ENCODE measurements at regions not wholly inside any gene's neighbourhood (a gene's known extent, or its start where the extent isn't known, plus 50 kb on each side); places are given as distances from the start of the nearest gene placed in this dataset.

- no peak for TF ChIP-seq CTCF (conservative IDR thresholded peaks at IDR 0.05; ENCODE audit: low read depth, low read length)
Observed at GRCh38 chr7:85356916-85357315, 170.1 kb upstream of the SEMA3D start.

GRCh38 chr7:85343484-85343883 is 156.6 kb upstream of the SEMA3D start:
- no peaks in the 10 kb centered on the region for H3K79me2 ChIP-seq (ENCODE audit: insufficient read depth, low read depth)
- H4K20me1 ChIP-seq (ENCODE audit: insufficient read depth), result no peaks in the 10 kb centered on the region
- no peak overlapping the region for H3K4me2 ChIP-seq
- no peak overlapping the region for H3K27ac ChIP-seq
- no peak overlapping the region for H3K9ac ChIP-seq
- no peaks in the 10 kb centered on the region for H3K27me3 ChIP-seq (ENCODE audit: insufficient read depth, low read depth)
- H3K4me1 ChIP-seq (ENCODE audit: low read depth, poor library complexity, severe bottlenecking), result no peaks in the 10 kb centered on the region
- TF ChIP-seq CTCF (conservative IDR thresholded peaks at IDR 0.05; ENCODE audit: low read depth, low read length), result no peak
- H2AFZ ChIP-seq (ENCODE audit: low read depth), result no peak overlapping the region
- no peak overlapping the region for H3K4me3 ChIP-seq (IDR thresholded peaks at IDR 0.05; ENCODE audit: insufficient read depth, low read depth, low read length)
- H3K36me3 ChIP-seq (ENCODE audit: insufficient read depth), result no peaks in the 10 kb centered on the region

More at GRCh38 chr7:85356916-85357315, 170.1 kb upstream of the SEMA3D start:
- H3K36me3 ChIP-seq (ENCODE audit: insufficient read depth), result no peaks in the 10 kb centered on the region
- H3K27me3 ChIP-seq (ENCODE audit: insufficient read depth, low read depth), result no peaks in the 10 kb centered on the region
- H4K20me1 ChIP-seq (ENCODE audit: insufficient read depth), result no peaks in the 10 kb centered on the region
- no peak overlapping the region for H3K9ac ChIP-seq
- H3K79me2 ChIP-seq (ENCODE audit: insufficient read depth, low read depth), result no peaks in the 10 kb centered on the region
- H2AFZ ChIP-seq (ENCODE audit: low read depth), result no peak overlapping the region
- no peaks in the 10 kb centered on the region for H3K4me1 ChIP-seq (ENCODE audit: low read depth, poor library complexity, severe bottlenecking)
- no peak overlapping the region for H3K4me2 ChIP-seq
- no peak overlapping the region for H3K27ac ChIP-seq
- H3K4me3 ChIP-seq (IDR thresholded peaks at IDR 0.05; ENCODE audit: insufficient read depth, low read depth, low read length), result no peak overlapping the region

- Histone ChIP-seq H3K9ac (no peak overlapping the region), H3K4me1 (ENCODE audit: low read depth, poor library complexity, severe bottlenecking) (no peaks in the 10 kb centered on the region), H3K4me2 (no peak overlapping the region), H3K27me3 (ENCODE audit: insufficient read depth, low read depth) (no peaks in the 10 kb centered on the region), H3K27ac (no peak overlapping the region), H3K4me3 (IDR thresholded peaks at IDR 0.05; ENCODE audit: insufficient read depth, low read depth, low read length) (no peak overlapping the region), H3K79me2 (ENCODE audit: insufficient read depth, low read depth) (no peaks in the 10 kb centered on the region), H2AFZ (ENCODE audit: low read depth) (no peak overlapping the region), H3K36me3 (ENCODE audit: insufficient read depth) (no peaks in the 10 kb centered on the region), H4K20me1 (ENCODE audit: insufficient read depth) (no peaks in the 10 kb centered on the region)
- TF ChIP-seq CTCF (conservative IDR thresholded peaks at IDR 0.05; ENCODE audit: low read depth, low read length), result no peak
Observed at GRCh38 chr7:85342781-85343180, 155.9 kb upstream of the SEMA3D start.

GRCh38 chr7:85341973-85342372 is 155.1 kb upstream of the SEMA3D start:
- H3K9ac ChIP-seq, result no peak overlapping the region
- no peak overlapping the region for H3K27ac ChIP-seq
- H3K27me3 ChIP-seq (ENCODE audit: insufficient read depth, low read depth), result no peaks in the 10 kb centered on the region
- TF ChIP-seq CTCF (conservative IDR thresholded peaks at IDR 0.05; ENCODE audit: low read depth, low read length), result no peak
- no peaks in the 10 kb centered on the region for H4K20me1 ChIP-seq (ENCODE audit: insufficient read depth)
- H3K4me1 ChIP-seq (ENCODE audit: low read depth, poor library complexity, severe bottlenecking), result no peaks in the 10 kb centered on the region
- H3K79me2 ChIP-seq (ENCODE audit: insufficient read depth, low read depth), result no peaks in the 10 kb centered on the region
- H3K4me2 ChIP-seq, result no peak overlapping the region
- H2AFZ ChIP-seq (ENCODE audit: low read depth), result no peak overlapping the region
- H3K4me3 ChIP-seq (IDR thresholded peaks at IDR 0.05; ENCODE audit: insufficient read depth, low read depth, low read length), result no peak overlapping the region
- no peaks in the 10 kb centered on the region for H3K36me3 ChIP-seq (ENCODE audit: insufficient read depth)
